Astrocyte (in vitro differentiated cells and primary cell): ENCODE measurements at regions not wholly inside any gene's neighbourhood (a gene's known extent, or its start where the extent isn't known, plus 50 kb on each side); places are given as distances from the start of the nearest gene placed in this dataset.

ENCODE experiments used
- DNase-seq: peaks from one replicate; pipeline ENCODE4 v3.0.0-alpha.2; 2010; ENCODE audit warnings: low read depth
- FAIRE-seq: peaks from 2 replicates; lab custom pipeline; 2011; peaks lifted over from hg19 to GRCh38; lab: Jason Lieb, UNC
- H2AFZ ChIP-seq: 2 replicates; pipeline ENCODE4 v1.6.0; 2012; ENCODE audit warnings: low read depth, low read length, inconsistent platforms
- H3K27ac ChIP-seq: 2 replicates; pipeline ENCODE4 v1.5.1; 2011; ENCODE audit warnings: low read depth, low read length, inconsistent platforms
- H3K27me3 ChIP-seq: 2 replicates; pipeline ENCODE4 v1.6.0; 2011; ENCODE audit warnings: low read length, inconsistent platforms; ENCODE audit not compliant: insufficient read depth
- H3K36me3 ChIP-seq: 2 replicates; pipeline ENCODE4 v1.5.1; 2011; ENCODE audit warnings: low read length, inconsistent platforms; ENCODE audit not compliant: insufficient read depth
- H3K4me1 ChIP-seq: 2 replicates; pipeline ENCODE4 v1.5.1; 2011; ENCODE audit warnings: low read length, inconsistent platforms; ENCODE audit not compliant: insufficient read depth
- H3K4me2 ChIP-seq: 2 replicates; pipeline ENCODE4 v1.6.0; 2012; ENCODE audit warnings: low read length, inconsistent platforms
- H3K4me3 ChIP-seq: 2 replicates; pipeline ENCODE4 v1.5.1; 2011; ENCODE audit warnings: low read depth, mild to moderate bottlenecking, low read length, inconsistent platforms; ENCODE audit not compliant: insufficient read depth
- H3K79me2 ChIP-seq: 2 replicates; pipeline ENCODE4 v1.6.0; 2012; ENCODE audit warnings: mild to moderate bottlenecking, low read length, inconsistent platforms; ENCODE audit not compliant: insufficient read depth
- H3K9ac ChIP-seq: 2 replicates; pipeline ENCODE4 v1.6.0; 2012; ENCODE audit warnings: mild to moderate bottlenecking, low read length, inconsistent platforms
- H3K9me3 ChIP-seq: 2 replicates; pipeline ENCODE4 v1.5.1; 2012; ENCODE audit warnings: low read depth, mild to moderate bottlenecking, low read length, inconsistent platforms; ENCODE audit not compliant: insufficient read depth
- H4K20me1 ChIP-seq: 2 replicates; pipeline ENCODE4 v1.6.0; 2012; ENCODE audit warnings: low read length, inconsistent platforms; ENCODE audit not compliant: insufficient read depth
- H3K27ac Mint-ChIP-seq: one replicate; pipeline ENCODE4 v1.8.0; 2021; ENCODE audit warnings: mild to moderate bottlenecking, mixed read lengths; ENCODE audit not compliant: unreplicated experiment
- H3K27me3 Mint-ChIP-seq: one replicate; pipeline ENCODE4 v1.8.0; 2021; ENCODE audit warnings: low read depth, mixed read lengths; ENCODE audit not compliant: unreplicated experiment
- H3K36me3 Mint-ChIP-seq: one replicate; pipeline ENCODE4 v1.8.0; 2021; ENCODE audit warnings: low read depth, mixed read lengths; ENCODE audit not compliant: unreplicated experiment
- H3K4me1 Mint-ChIP-seq: one replicate; pipeline ENCODE4 v1.8.0; 2021; ENCODE audit warnings: low read depth, mixed read lengths; ENCODE audit not compliant: unreplicated experiment
- H3K4me3 Mint-ChIP-seq: one replicate; pipeline ENCODE4 v1.8.0; 2021; ENCODE audit warnings: mild to moderate bottlenecking, moderate library complexity, mixed read lengths; ENCODE audit not compliant: unreplicated experiment
- H3K9me3 Mint-ChIP-seq: one replicate; pipeline ENCODE4 v1.8.0; 2021; ENCODE audit warnings: mild to moderate bottlenecking, mixed read lengths; ENCODE audit not compliant: unreplicated experiment
- EZH2 ChIP-seq: IDR thresholded peaks from 2 replicates; pipeline ENCODE4 v1.6.1; 2012; ENCODE audit warnings: mild to moderate bottlenecking, low read length, inconsistent platforms; ENCODE audit not compliant: insufficient read depth
- TF ChIP-seq, protein P1 (sequence below): IDR thresholded peaks from 2 replicates; pipeline ENCODE4 v1.5.1; 2011; ENCODE audit warnings: low read depth, mild to moderate bottlenecking, inconsistent platforms, low read length, moderate library complexity; ENCODE audit not compliant: insufficient read depth

- FAIRE-seq, result no peak
- H3K4me3 Mint-ChIP-seq, result no peak overlapping the region
Measured at GRCh38 chr13:106117035-106117434, 418.4 kb downstream of the EFNB2 start.

DNA sequence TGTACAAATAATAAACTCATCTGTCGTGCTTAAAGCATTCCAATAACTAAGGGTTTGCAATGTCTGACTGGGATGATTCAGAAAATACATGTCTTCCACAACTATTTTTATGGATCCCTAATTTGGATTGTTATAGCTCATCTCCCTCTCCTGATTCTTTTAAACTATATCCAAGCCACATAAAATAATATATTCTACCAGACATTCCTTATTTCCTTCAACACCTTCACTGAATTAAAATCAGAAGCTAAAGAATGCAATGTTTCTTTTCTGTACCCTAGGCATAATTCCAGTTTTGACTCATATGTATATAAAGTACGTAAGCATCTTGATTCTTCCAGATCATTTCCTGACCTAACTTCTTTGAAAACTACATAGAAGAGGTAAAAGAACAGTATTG lies 420.4 kb downstream of the EFNB2 start:
- H3K36me3 Mint-ChIP-seq, result no peaks in the 10 kb centered on the region
- Histone ChIP-seq H3K27ac (no peak overlapping the region), H3K4me3 (no peak overlapping the region), H3K36me3 (no peaks in the 10 kb centered on the region), H3K79me2 (no peaks in the 10 kb centered on the region), H4K20me1 (no peaks in the 10 kb centered on the region), H3K27me3 (no peaks in the 10 kb centered on the region), H3K4me2 (no peak overlapping the region), H3K9ac (no peak overlapping the region), H3K9me3 (no peaks in the 10 kb centered on the region), H3K4me1 (peaks cover 25% of the 10 kb centered on the region), H2AFZ (no peak overlapping the region)
- H3K4me3 Mint-ChIP-seq, result no peak overlapping the region
- peak; percentile 71 for DNase-seq
- TF ChIP-seq, protein P1, sequence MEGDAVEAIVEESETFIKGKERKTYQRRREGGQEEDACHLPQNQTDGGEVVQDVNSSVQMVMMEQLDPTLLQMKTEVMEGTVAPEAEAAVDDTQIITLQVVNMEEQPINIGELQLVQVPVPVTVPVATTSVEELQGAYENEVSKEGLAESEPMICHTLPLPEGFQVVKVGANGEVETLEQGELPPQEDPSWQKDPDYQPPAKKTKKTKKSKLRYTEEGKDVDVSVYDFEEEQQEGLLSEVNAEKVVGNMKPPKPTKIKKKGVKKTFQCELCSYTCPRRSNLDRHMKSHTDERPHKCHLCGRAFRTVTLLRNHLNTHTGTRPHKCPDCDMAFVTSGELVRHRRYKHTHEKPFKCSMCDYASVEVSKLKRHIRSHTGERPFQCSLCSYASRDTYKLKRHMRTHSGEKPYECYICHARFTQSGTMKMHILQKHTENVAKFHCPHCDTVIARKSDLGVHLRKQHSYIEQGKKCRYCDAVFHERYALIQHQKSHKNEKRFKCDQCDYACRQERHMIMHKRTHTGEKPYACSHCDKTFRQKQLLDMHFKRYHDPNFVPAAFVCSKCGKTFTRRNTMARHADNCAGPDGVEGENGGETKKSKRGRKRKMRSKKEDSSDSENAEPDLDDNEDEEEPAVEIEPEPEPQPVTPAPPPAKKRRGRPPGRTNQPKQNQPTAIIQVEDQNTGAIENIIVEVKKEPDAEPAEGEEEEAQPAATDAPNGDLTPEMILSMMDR, result no peak
- TF ChIP-seq EZH2, result no peak
- peak; percentile 92 for FAIRE-seq
- peaks cover 32% of the 10 kb centered on the region for H3K4me1 Mint-ChIP-seq
- no peaks in the 10 kb centered on the region for H3K27me3 Mint-ChIP-seq
- no peaks in the 10 kb centered on the region for H3K9me3 Mint-ChIP-seq
- H3K27ac Mint-ChIP-seq, result no peak overlapping the region

More at GRCh38 chr13:106117035-106117434, 418.4 kb downstream of the EFNB2 start:
- H3K27ac Mint-ChIP-seq, result no peak overlapping the region
- H3K36me3 ChIP-seq, result no peaks in the 10 kb centered on the region
- TF ChIP-seq, protein P1, result no peak
- TF ChIP-seq EZH2, result no peak
- H3K36me3 Mint-ChIP-seq, result no peaks in the 10 kb centered on the region
- no peak overlapping the region for H3K9ac ChIP-seq
- no peaks in the 10 kb centered on the region for H3K27me3 Mint-ChIP-seq
- peaks cover 21% of the 10 kb centered on the region for H3K4me1 ChIP-seq
- peaks cover 31% of the 10 kb centered on the region for H3K4me1 Mint-ChIP-seq
- no peak overlapping the region for H3K27ac ChIP-seq
- H3K9me3 Mint-ChIP-seq, result no peaks in the 10 kb centered on the region
- no peak overlapping the region for H2AFZ ChIP-seq
- H3K4me2 ChIP-seq, result peak overlapping the region; percentile 26
- no peaks in the 10 kb centered on the region for H3K79me2 ChIP-seq
- DNase-seq, result peak; percentile 68
- H3K27me3 ChIP-seq, result no peaks in the 10 kb centered on the region
- H3K4me3 ChIP-seq, result no peak overlapping the region
- no peaks in the 10 kb centered on the region for H4K20me1 ChIP-seq
- H3K9me3 ChIP-seq, result no peaks in the 10 kb centered on the region

DNA sequence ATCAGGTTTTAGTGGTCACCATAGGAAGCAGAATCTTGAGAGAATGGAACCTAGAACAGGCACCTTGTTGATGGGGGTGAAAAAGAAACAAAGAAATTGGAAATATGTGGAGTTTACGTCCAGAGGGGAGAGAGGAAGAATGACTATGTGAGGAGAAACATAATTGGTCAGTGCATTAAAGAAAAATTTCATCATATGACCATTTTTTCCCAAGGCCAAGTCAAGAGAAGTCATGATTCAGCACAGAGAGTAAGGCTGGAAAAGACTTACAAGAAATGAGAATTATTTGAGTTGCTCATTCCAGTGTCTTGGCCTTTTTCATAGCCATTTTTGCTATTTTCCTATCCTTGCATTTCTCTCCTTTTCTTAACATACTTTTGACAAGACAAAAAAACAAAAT lies 421.7 kb downstream of the EFNB2 start:
- peak overlapping the region; percentile 36 for H3K27ac Mint-ChIP-seq
- peaks cover 29% of the 10 kb centered on the region for H3K4me1 ChIP-seq
- H3K4me1 Mint-ChIP-seq, result peaks cover 22% of the 10 kb centered on the region
- H4K20me1 ChIP-seq, result no peaks in the 10 kb centered on the region
- no peak for FAIRE-seq
- H3K36me3 Mint-ChIP-seq, result no peaks in the 10 kb centered on the region
- no peak overlapping the region for H3K4me3 Mint-ChIP-seq
- H3K79me2 ChIP-seq, result no peaks in the 10 kb centered on the region
- H3K9me3 ChIP-seq, result no peaks in the 10 kb centered on the region
- H2AFZ ChIP-seq, result no peak overlapping the region
- H3K36me3 ChIP-seq, result no peaks in the 10 kb centered on the region
- H3K9me3 Mint-ChIP-seq, result no peaks in the 10 kb centered on the region
- H3K27ac ChIP-seq, result no peak overlapping the region
- H3K4me2 ChIP-seq, result no peak overlapping the region
- H3K27me3 ChIP-seq, result no peaks in the 10 kb centered on the region
- H3K27me3 Mint-ChIP-seq, result no peaks in the 10 kb centered on the region
- TF ChIP-seq EZH2, result no peak
- TF ChIP-seq, protein P1, result no peak
- H3K4me3 ChIP-seq, result no peak overlapping the region
- DNase-seq, result no peak
- no peak overlapping the region for H3K9ac ChIP-seq
